HG03575 (cell line): ENCODE measurements at regions not wholly inside any gene's neighbourhood (a gene's known extent, or its start where the extent isn't known, plus 50 kb on each side); places are given as distances from the start of the nearest gene placed in this dataset.

Source experiments
- ATAC-seq: cut with Tn5 transposase; IDR thresholded peaks from one replicate; pipeline ENCODE4 v1.9.1; 2021; ENCODE audit not compliant: unreplicated experiment, insufficient number of reproducible peaks, low FRiP score; ENCODE audit errors: extremely low read depth

DNA sequence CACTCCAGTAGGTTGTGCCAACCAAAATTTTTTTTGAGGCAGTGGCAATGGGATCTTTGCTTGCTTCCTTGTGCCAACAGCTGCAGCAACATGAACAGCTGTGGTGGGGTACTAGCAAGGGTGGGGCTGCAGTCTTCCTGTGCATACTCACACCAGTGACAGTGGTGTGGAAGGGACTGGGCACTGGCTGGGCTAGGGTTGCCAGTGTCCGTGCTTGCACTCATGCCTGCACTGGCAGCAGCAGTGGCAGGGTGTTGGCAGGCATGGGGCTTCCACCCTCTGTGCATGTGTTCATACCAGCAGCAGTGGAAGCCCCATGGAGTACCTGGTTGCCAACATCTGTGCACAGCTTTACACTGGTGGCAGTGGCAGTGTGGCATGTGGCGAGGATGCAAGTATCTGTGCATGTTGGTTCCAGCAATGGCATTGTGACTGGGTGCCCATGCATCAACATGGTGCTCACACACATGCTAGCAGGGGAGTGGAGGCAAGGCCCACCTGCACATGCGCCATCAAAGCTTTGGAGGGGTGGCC is 1312.6 kb downstream of the PCDH18 start:
- ATAC-seq, result no peak

- no peak for ATAC-seq
Measured at GRCh38 chr4:136203199-136203598, 1329.1 kb downstream of the PCDH18 start.

DNA sequence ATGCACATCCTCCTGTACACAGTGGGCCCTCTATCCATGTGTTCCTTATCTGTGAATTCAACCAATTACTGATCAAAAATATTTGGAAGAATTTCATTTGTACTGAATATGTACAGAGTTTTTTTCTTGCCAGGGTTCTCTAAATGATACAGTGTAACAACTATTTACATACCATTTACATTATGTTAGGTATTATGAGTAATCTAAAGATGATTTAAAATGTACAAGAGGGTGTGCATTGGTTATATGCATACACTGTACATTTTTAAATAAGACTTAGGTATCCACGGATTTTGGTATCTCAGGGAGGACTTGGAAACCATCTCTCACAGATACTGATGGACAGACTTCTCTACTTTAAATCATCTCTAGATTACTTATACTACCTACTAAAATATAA is 1333.9 kb downstream of the PCDH18 start:
- no peak for ATAC-seq

DNA sequence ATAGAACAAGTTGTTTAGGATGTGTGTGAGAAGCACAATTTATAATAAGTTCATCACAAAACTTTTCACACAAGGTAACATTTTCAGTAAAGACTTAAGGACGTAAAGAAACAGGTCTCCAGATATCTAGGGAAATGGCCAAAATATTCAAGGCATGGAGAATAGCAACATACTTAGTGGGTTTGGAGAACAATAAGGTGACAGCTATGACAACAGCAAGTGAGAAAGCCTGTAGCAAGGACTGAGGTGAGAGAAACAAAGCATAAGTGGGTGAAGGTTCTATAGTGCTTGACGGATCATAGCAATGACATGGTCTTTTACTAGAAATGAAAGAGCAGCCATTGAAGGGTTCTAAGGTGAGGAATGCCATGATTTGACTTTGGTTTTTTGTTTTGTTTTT is 1337.3 kb downstream of the PCDH18 start:
- ATAC-seq, result no peak

GRCh38 chr4:136186650-136187049 is 1345.6 kb downstream of the PCDH18 start:
- ATAC-seq, result no peak

DNA sequence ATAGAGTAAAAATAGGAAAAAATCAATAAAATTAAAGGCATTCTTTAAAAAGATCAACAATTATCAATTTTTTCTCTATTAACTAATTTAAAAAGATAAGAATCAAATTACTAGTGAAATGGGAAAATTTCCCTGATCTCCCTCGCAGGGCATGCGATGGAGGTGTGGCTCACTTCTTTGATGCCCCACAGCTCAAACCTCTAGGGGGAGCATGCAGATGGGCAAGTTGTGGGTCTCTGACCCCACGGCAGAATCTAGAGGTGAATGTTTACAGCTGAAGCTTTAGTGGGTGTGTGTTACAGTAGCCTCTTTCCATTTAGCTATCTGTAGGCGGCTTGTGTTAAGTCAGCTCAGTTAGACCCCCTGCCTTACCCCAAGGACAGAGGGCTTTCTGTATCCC is 1348.8 kb downstream of the PCDH18 start:
- no peak for ATAC-seq

- ATAC-seq, result no peak
Measured at GRCh38 chr4:136156947-136157346, 1375.3 kb downstream of the PCDH18 start.

GRCh38 chr4:136150046-136150445 is 1382.2 kb downstream of the PCDH18 start:
- no peak for ATAC-seq

- ATAC-seq, result no peak
Measured at GRCh38 chr4:136136601-136137000, 1395.7 kb downstream of the PCDH18 start.

- no peak for ATAC-seq
Measured at GRCh38 chr4:136124251-136124745, 1408.0 kb downstream of the PCDH18 start.

GRCh38 chr4:136121426-136121825 is 1410.9 kb downstream of the PCDH18 start:
- ATAC-seq, result no peak

GRCh38 chr4:136113921-136114320 is 1418.4 kb downstream of the PCDH18 start:
- ATAC-seq, result no peak

DNA sequence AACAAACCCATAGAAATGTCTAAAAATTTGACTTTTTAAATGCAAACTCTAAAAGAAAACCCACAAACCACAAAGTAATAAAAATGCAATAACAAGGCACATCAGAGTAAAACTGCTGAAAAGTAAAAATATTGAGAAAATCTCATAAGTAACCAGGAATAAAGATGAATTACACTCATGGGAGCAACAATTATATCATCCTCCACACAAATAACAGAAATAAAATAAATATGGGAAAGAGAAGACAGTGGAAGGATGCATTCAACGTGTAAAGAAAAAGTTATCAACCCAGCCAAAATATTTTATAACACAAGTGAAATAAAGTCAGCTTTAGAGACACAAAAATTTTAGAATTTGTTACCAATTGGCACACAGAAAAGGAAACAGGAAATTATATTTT is 1420.2 kb downstream of the PCDH18 start:
- ATAC-seq, result no peak

GRCh38 chr4:136106753-136107152 is 1425.5 kb downstream of the PCDH18 start:
- ATAC-seq, result no peak

DNA sequence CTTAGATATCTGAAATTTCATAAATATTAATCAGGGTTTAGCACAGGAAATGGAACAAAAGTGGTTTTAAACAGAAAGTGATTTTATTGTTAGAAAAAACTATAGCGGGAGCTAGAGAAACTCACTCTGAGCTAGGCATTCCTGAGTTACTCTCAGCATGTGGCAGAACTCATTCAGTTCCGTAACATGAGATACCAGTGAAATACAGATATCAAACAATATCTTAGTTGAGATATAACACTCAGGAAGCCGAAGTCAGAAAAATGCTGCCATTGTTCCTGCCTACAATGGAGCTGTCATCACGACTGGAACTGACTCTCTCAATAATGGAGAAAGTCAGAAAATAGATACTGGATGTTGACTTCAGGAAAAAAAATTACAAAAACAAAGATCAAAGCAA is 1428.7 kb downstream of the PCDH18 start:
- ATAC-seq, result no peak

DNA sequence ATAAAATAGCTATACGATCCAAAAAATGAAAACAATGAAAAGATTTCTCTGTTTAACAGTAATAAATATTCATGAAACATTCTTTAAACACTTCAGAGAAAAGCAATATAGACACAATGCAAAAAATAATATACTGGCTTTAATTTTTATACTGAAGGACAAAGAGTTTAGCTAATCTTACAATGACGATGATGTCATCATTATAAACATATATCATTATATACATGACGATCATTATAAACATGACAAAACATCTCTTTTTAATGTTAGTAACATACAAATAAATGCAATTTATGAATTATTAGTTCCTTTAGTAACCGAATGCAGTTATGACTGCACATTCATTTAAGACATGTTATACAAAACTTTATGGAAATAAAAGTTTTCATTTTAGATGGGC is 1434.6 kb downstream of the PCDH18 start:
- ATAC-seq, result no peak

DNA sequence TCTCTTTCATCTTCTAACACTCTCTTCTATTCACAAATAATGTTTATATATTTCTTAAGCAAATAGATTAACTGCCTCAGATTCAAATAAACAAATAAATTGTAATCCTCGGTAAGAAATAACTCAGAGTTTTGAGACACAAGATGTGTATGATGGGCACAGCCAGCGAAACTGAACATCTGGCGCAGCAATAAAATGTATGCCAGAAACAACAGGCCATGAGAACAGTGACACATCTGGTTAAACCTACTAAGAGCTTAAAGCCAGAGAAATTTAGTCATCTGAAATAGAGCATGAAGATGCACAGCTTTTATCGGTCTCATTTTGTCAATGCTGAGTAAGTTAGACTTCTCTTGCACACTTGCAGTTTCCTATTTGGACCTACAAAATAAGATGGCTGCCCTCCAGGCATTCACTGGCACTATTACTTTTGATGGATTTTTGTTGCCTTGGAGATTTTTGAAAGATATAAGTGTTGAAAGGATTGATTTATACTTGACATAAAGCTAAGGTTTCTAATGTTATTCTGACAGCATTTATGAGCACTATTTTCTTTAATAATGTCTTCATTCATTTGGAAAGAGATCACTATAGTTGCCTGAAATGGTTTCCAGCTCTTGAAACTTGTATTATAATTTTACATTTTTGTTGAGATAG is 1444.0 kb downstream of the PCDH18 start:
- no peak for ATAC-seq

GRCh38 chr4:136078976-136079375 is 1453.3 kb downstream of the PCDH18 start:
- no peak for ATAC-seq

DNA sequence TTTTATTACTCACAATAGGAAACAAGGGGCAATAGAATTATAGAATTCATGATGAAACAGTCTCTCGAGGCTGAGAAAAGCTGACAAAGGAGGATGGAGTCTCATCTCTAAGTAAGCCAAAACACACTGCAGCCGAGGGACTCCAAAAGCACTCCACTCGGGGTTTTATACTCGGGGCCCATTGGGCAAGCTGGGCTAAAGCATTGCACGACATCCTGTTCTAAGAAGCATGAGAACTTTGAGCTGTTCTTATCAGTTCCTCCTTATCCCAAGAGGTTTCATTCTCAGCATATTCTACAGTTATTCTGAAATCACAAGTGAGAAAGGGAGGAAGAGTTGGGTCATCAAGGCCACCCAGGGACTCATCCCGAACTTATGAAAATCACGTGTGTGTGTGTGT is 1475.5 kb downstream of the PCDH18 start:
- ATAC-seq, result no peak

DNA sequence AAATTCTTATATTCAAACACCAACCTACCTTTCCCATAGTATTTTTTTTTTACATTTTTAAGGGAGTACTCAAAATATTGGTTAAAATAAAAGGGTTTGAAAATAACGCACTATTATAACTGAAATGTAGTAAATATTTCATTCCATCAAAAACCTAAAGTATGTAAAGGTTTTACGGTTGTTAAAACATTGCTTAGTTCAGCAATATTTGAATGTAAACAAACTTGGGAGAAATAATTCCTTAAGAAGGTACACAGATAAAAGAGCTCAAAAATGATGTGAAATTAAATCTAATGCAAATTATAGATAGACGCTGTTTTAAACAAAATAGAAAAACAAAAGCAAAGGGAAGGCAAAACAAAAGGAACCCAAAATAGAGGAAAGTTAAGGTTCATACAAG is 1476.9 kb downstream of the PCDH18 start:
- ATAC-seq, result no peak

DNA sequence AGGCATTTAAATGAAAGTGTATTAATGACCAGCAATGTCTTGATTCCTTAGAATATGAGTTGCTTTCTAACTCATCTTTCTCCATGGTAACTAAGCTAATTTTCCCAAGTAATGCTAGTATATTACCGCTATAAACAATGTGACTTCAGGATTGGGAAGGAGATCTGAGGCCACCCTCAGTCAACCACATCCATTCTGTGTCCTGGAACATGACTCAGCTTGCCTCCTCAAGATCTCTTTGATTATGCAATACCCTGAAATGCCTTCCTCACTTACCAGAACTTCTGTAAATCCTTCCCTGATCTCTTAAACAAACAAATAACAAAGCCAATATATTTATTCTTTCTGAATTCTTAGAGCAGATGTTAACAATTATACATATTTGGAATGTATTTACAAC is 1495.5 kb downstream of the PCDH18 start:
- no peak for ATAC-seq
